T-cell (primary cell): ENCODE measurements at regions not wholly inside any gene's neighbourhood (a gene's known extent, or its start where the extent isn't known, plus 50 kb on each side); places are given as distances from the start of the nearest gene placed in this dataset.

Experiments
- ATAC-seq, 4 experiments: fragments of 200-7000 bp in 3 of 4; fragments of 150-1000 bp in 1 of 4; cut with Tn5 transposase; replicated peaks in 1 of 4; 1 replicate in 3 of 4; 2 replicates in 1 of 4; pipeline ENCODE4 v1.10.0; 2021; ENCODE audit warnings: moderate library complexity in 3 of 4, mild to moderate bottlenecking in 2 of 4, moderate number of reproducible peaks in 1 of 4
- CTCF ChIA-PET, 2 donors: fragments of 300-600 bp; sonication (Branson Sonifier 250); formaldehyde crosslinking; loops; one replicate each; lab custom pipeline; 2022; ENCODE audit warnings: antibody characterized with exemption in 2 of 2; lab: Charles Lee
- POLR2A ChIA-PET, 2 donors: fragments of 300-600 bp; sonication (Branson Sonifier 250); formaldehyde crosslinking; loops; one replicate each; lab custom pipeline; 2022; ENCODE audit warnings: antibody characterized with exemption in 2 of 2; lab: Charles Lee
- DNase-seq, 35 experiments: peaks; one replicate each; pipeline versions ENCODE4 v3.0.0 to v3.0.0-alpha.2; 2013 to 2023
- H3K27ac ChIP-seq: one replicate; pipeline ENCODE4 v1.5.1; 2013; ENCODE audit warnings: low read length
- H3K27me3 ChIP-seq, 2 experiments: replicated peaks in 1 of 2; 1 replicate in 1 of 2; 2 replicates in 1 of 2; pipeline versions ENCODE4 v1.6.1 to v1.7.0; 2013; ENCODE audit warnings: low read length in 1 of 2, mixed read lengths in 1 of 2; ENCODE audit not compliant: control insufficient read depth in 2 of 2, insufficient read depth in 2 of 2; ENCODE audit errors: extremely low read depth in 1 of 2
- H3K36me3 ChIP-seq, 2 donors: 1 replicate in 1 of 2; 2 replicates in 1 of 2; pipeline versions ENCODE4 v1.6.1 to v1.7.0; 2013; ENCODE audit warnings: low read length in 1 of 2; ENCODE audit not compliant: control insufficient read depth in 2 of 2, insufficient read depth in 1 of 2; ENCODE audit errors: extremely low read depth in 1 of 2
- H3K4me1 ChIP-seq, 2 experiments: 1 replicate in 1 of 2; 2 replicates in 1 of 2; pipeline versions ENCODE4 v1.6.1 to v1.7.0; 2013; ENCODE audit warnings: low read length in 2 of 2, mixed read lengths in 1 of 2; ENCODE audit not compliant: insufficient read depth in 2 of 2, control insufficient read depth in 1 of 2; ENCODE audit errors: extremely low read depth in 1 of 2
- H3K4me3 ChIP-seq, 2 donors: 1 replicate in 1 of 2; 2 replicates in 1 of 2; pipeline versions ENCODE4 v1.5.1 to v1.7.0; 2013; ENCODE audit warnings: mild to moderate bottlenecking in 2 of 2, low read length in 1 of 2, moderate library complexity in 1 of 2; ENCODE audit not compliant: control insufficient read depth in 1 of 2; ENCODE audit errors: extremely low read depth in 1 of 2
- H3K9me3 ChIP-seq: 2 replicates; pipeline ENCODE4 v1.7.0; 2013
- H3K27ac Mint-ChIP-seq, 2 donors: one replicate each; pipeline ENCODE4 v1.8.0; 2020 to 2021; ENCODE audit warnings: mild to moderate bottlenecking in 2 of 2, mixed read lengths in 2 of 2
- H3K27me3 Mint-ChIP-seq, 2 donors: one replicate each; pipeline ENCODE4 v1.8.0; 2021 to 2022; ENCODE audit warnings: mixed read lengths in 2 of 2
- H3K36me3 Mint-ChIP-seq: one replicate; pipeline ENCODE4 v1.8.0; 2021; ENCODE audit warnings: mixed read lengths
- H3K4me1 Mint-ChIP-seq, 3 donors: one replicate each; pipeline ENCODE4 v1.8.0; 2020 to 2022; ENCODE audit warnings: mixed read lengths in 3 of 3, mild to moderate bottlenecking in 1 of 3
- H3K4me3 Mint-ChIP-seq, 3 donors: one replicate each; pipeline ENCODE4 v1.8.0; 2020 to 2022; ENCODE audit warnings: mild to moderate bottlenecking in 3 of 3, mixed read lengths in 3 of 3, moderate library complexity in 3 of 3
- H3K9me3 Mint-ChIP-seq, 3 donors: one replicate each; pipeline ENCODE4 v1.8.0; 2020 to 2022; ENCODE audit warnings: mixed read lengths in 3 of 3
- WGBS: methylation state at CpG from one replicate; pipeline ENCODE4 v1.1.5; 2013; ENCODE audit warnings: missing lambda C conversion rate; ENCODE audit not compliant: insufficient coverage; 5-methylcytosine and 5-hydroxymethylcytosine counted together

DNA sequence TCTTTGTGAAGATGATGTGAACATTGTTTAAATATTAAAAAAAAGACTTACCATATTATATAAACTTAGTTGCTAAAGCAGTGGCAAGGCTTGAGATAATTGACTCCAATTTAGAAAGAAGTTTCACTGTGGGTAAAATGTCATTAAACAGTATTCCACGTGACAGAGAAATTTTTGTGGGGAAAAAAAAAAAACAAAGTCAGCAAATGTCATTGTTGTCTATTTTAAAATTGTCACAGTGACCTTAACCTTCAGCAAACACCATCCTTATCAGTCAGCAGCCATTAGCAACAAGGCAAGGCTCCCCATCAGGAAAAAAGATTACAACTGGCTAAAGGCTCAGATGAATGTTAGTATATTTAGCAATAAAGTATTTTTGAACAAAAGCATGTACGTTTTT is 99.3 kb upstream of the CDH18 start:
- no peaks in the 10 kb centered on the region for H3K27me3 Mint-ChIP-seq
- H3K4me3 ChIP-seq = no peak overlapping the region
- DNase-seq (no peak), ATAC-seq (no peak)
- ChIA-PET CTCF (interaction anchor here in 1 of 2 donors (0.6 kb wide), 1 partner anchor 86 kb away, joined by 3 read pairs; no protein-coding TSS in a partner anchor), POLR2A (no interaction called here)
- H3K36me3 ChIP-seq = no peaks in the 10 kb centered on the region
- WGBS = no CpG with 5 or more reads among the region's 2 CpGs
- no peaks in the 10 kb centered on the region for H3K4me1 Mint-ChIP-seq
- no peaks in the 10 kb centered on the region for H3K4me1 ChIP-seq
- no peak overlapping the region for H3K27ac Mint-ChIP-seq
- no peak overlapping the region for H3K4me3 Mint-ChIP-seq
- H3K27me3 ChIP-seq = no peaks in the 10 kb centered on the region
- no peaks in the 10 kb centered on the region for H3K36me3 Mint-ChIP-seq
- H3K27ac ChIP-seq = no peak overlapping the region
- H3K9me3 ChIP-seq = no peaks in the 10 kb centered on the region
- peaks cover 5 to 21% (median 12%) of the 10 kb centered on the region in 3 donors for H3K9me3 Mint-ChIP-seq

DNA sequence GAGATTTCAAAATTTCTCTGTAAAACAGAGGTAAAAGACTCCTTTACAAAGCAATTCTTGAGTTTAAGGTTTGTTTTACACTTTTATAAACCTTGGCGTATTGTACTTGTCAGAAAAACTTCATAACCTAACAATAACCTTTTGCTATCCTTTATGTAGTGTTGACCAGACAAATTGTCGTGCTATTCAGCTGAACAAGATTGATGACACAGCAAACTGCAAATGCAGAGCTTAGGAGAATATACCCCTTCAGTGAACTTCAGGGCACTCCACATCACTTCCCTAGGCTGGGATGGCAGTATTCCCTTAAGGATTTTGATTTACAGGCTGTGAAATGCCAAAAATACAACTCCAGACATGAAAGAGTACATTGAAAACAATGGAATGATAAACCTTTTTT is 89.2 kb upstream of the CDH18 start:
- Histone ChIP-seq H3K4me3 (no peak overlapping the region), H3K9me3 (peaks cover 4% of the 10 kb centered on the region), H3K4me1 (no peaks in the 10 kb centered on the region), H3K27ac (no peak overlapping the region), H3K36me3 (no peaks in the 10 kb centered on the region), H3K27me3 (no peaks in the 10 kb centered on the region)
- ChIA-PET POLR2A (no interaction called here), CTCF (no interaction called here)
- Mint-ChIP-seq H3K27me3 (no peaks in the 10 kb centered on the region), H3K9me3 (peaks cover 7 to 12% (median 12%) of the 10 kb centered on the region in 3 donors), H3K36me3 (no peaks in the 10 kb centered on the region), H3K4me3 (no peak overlapping the region), H3K4me1 (no peaks in the 10 kb centered on the region), H3K27ac (no peak overlapping the region)
- WGBS = no CpG with 5 or more reads among the region's 2 CpGs
- no peak for ATAC-seq
- DNase-seq = no peak

DNA sequence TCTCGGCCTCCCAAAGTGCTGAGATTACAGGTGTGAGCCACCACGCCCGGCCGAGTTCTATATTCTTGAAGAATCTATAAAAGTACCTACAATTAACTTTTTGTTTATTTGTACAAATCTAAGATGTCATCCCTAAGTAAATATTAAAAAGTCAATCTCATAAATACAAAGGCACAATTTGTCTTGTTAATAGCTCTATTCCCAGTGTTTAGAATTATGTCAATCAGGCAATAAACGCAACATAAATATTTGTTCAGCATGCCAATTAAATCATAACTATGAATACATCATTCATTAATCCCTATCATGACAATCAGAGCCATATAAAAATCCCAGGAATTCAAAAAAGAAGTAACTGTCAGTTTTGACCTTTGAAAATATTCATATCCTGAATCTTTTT is 68.9 kb upstream of the CDH18 start:
- H3K9me3 ChIP-seq = no peaks in the 10 kb centered on the region
- ATAC-seq = no peak
- Mint-ChIP-seq H3K36me3 (no peaks in the 10 kb centered on the region), H3K4me1 (no peaks in the 10 kb centered on the region), H3K27ac (no peak overlapping the region), H3K4me3 (no peak overlapping the region), H3K9me3 (peaks cover 3 to 16% (median 15%) of the 10 kb centered on the region in 3 donors), H3K27me3 (no peaks in the 10 kb centered on the region)
- no peak for DNase-seq
- no peaks in the 10 kb centered on the region for H3K27me3 ChIP-seq
- POLR2A ChIA-PET = no interaction called here
- WGBS = 100% methylated on average over 1 of the region's 5 CpGs
- no peaks in the 10 kb centered on the region for H3K4me1 ChIP-seq
- no peak overlapping the region for H3K27ac ChIP-seq
- CTCF ChIA-PET = interaction anchor here in 1 of 2 donors (0.6 kb wide), 2 partner anchors 93 to 1381 kb away, joined by 4 to 13 read pairs; no protein-coding TSS in a partner anchor
- no peaks in the 10 kb centered on the region for H3K36me3 ChIP-seq
- no peak overlapping the region for H3K4me3 ChIP-seq

DNA sequence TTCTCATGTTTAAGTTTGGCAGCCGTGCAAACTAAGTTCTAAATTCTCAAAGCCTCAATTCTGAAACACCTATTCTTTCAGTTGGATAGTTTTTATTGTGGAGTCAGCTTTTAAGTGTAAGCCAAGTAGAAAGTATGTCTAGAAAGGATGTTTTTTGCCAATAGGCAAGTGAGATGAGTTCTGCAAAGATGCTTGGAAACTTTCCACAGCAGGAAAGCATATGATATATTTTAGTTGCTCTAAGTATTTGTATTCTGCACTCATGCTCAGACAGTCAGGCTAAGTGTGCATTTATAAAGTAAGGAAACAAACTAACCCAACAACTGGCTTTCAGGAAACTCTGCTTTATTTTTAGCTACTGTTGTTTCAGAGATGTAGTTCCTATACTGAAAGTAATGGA is 67.3 kb upstream of the CDH18 start:
- no peak overlapping the region for H3K27ac ChIP-seq
- H3K27ac Mint-ChIP-seq = no peak overlapping the region
- ATAC-seq (no peak), DNase-seq (no peak)
- WGBS = no CpG with 5 or more reads among the region's 1 CpG
- POLR2A ChIA-PET = no interaction called here
- CTCF ChIA-PET = no interaction called here
- no peaks in the 10 kb centered on the region for H3K9me3 ChIP-seq
- no peaks in the 10 kb centered on the region for H3K27me3 Mint-ChIP-seq
- no peaks in the 10 kb centered on the region for H3K4me1 ChIP-seq
- no peaks in the 10 kb centered on the region for H3K36me3 ChIP-seq
- H3K9me3 Mint-ChIP-seq = peaks cover 0 to 17% (median 15%) of the 10 kb centered on the region in 3 donors
- H3K4me1 Mint-ChIP-seq = no peaks in the 10 kb centered on the region
- no peak overlapping the region for H3K4me3 ChIP-seq
- no peak overlapping the region for H3K4me3 Mint-ChIP-seq
- no peaks in the 10 kb centered on the region for H3K36me3 Mint-ChIP-seq
- H3K27me3 ChIP-seq = no peaks in the 10 kb centered on the region

DNA sequence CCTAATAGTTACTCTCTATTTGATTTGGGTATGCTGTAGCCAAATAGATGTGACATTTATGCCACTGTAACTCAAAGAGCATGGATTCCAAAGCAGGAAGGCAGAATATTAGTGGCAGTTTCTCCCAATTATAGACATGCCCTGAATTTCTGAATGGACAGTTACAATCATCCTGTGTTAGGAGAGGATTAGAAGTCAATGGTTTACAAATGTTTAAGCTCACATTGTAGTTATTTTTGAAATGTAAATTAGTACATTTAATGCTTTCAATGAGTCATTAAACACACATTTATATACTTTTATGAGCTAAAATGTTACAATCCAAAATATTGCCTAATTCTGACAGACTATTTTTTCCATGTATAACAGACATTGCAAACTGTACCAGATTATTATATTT is 62.3 kb upstream of the CDH18 start:
- no peak for ATAC-seq
- Histone ChIP-seq H3K27me3 (no peaks in the 10 kb centered on the region), H3K4me3 (no peak overlapping the region), H3K9me3 (no peaks in the 10 kb centered on the region), H3K4me1 (no peaks in the 10 kb centered on the region), H3K36me3 (no peaks in the 10 kb centered on the region), H3K27ac (no peak overlapping the region)
- H3K27me3 Mint-ChIP-seq = no peaks in the 10 kb centered on the region
- ChIA-PET CTCF (no interaction called here), POLR2A (no interaction called here)
- no peak overlapping the region for H3K4me3 Mint-ChIP-seq
- peaks cover 11 to 18% (median 12%) of the 10 kb centered on the region in 3 donors for H3K9me3 Mint-ChIP-seq
- no peaks in the 10 kb centered on the region for H3K4me1 Mint-ChIP-seq
- H3K27ac Mint-ChIP-seq = no peak overlapping the region
- H3K36me3 Mint-ChIP-seq = no peaks in the 10 kb centered on the region
- no peak for DNase-seq

DNA sequence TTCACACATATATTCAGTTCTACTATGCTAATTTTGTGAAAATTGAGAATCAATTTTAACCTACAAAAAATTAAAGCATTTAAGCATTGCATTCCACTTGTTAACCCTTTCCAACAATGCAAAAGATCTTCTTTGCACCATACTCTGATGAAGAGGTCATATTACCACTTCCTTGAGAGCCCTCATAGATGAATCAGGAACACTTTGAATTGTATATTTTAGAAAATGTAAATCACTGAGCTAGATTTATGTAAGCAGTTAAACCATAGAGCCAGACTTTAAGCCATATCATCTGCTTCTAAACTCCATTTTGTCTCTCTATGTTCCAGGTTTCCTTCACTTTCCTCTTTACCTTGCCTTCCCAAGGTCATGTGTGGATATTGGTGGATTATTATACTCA is 56.5 kb upstream of the CDH18 start:
- Histone ChIP-seq H3K27ac (no peak overlapping the region), H3K4me3 (no peak overlapping the region), H3K4me1 (no peaks in the 10 kb centered on the region), H3K27me3 (no peaks in the 10 kb centered on the region), H3K9me3 (no peaks in the 10 kb centered on the region), H3K36me3 (no peaks in the 10 kb centered on the region)
- ChIA-PET POLR2A (interaction anchor here in 1 of 2 donors (0.7 kb wide), 1 partner anchor 12 kb away, joined by 4 read pairs; no protein-coding TSS in a partner anchor), CTCF (no interaction called here)
- peaks cover 13 to 31% (median 21%) of the 10 kb centered on the region in 3 donors for H3K9me3 Mint-ChIP-seq
- DNase-seq = no peak
- H3K27ac Mint-ChIP-seq = no peak overlapping the region
- no peaks in the 10 kb centered on the region for H3K27me3 Mint-ChIP-seq
- no peaks in the 10 kb centered on the region for H3K36me3 Mint-ChIP-seq
- no peak for ATAC-seq
- H3K4me1 Mint-ChIP-seq = no peaks in the 10 kb centered on the region
- H3K4me3 Mint-ChIP-seq = no peak overlapping the region
